ENCODE measurements at regions not wholly inside any gene's neighbourhood (a gene's known extent, or its start where the extent isn't known, plus 50 kb on each side); places are given as distances from the start of the nearest gene placed in this dataset.

DNA sequence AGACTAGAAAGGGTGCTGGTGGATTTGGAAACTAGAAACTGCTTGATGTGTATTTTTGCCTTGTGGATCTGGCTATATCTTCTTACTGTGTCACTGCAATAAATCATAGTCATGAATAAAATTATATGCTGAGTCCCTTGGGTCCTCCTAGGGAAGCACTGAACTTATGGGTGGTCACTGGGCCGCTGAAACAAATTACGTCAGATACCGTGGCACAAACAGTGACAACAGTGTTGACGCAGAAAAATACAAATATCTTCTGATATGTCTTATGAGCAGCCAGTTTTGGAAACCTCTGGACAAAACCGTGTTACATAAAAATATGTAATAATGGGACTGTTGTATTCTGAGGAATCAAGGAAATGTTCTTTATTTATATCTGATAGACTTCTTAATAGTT is 260.1 kb upstream of the SORCS1 start:
- no peak for TF ChIP-seq CTCF (IDR thresholded peaks at IDR 0.05)
- Histone ChIP-seq H3K27ac (no peak overlapping the region), H3K4me3 (no peak overlapping the region)
- DNase-seq (ENCODE audit: low spot score) = no peak

GRCh38 chr10:107423903-107424302 is 259.4 kb upstream of the SORCS1 start:
- H3K27ac ChIP-seq = no peak overlapping the region
- DNase-seq (ENCODE audit: low spot score) = no peak
- no peak overlapping the region for H3K4me3 ChIP-seq
- TF ChIP-seq CTCF (IDR thresholded peaks at IDR 0.05) = no peak

GRCh38 chr10:107422681-107423080 is 258.2 kb upstream of the SORCS1 start:
- H3K4me3 ChIP-seq = no peak overlapping the region
- no peak for TF ChIP-seq CTCF (IDR thresholded peaks at IDR 0.05)
- no peak for DNase-seq (ENCODE audit: low spot score)
- H3K27ac ChIP-seq = no peak overlapping the region

DNA sequence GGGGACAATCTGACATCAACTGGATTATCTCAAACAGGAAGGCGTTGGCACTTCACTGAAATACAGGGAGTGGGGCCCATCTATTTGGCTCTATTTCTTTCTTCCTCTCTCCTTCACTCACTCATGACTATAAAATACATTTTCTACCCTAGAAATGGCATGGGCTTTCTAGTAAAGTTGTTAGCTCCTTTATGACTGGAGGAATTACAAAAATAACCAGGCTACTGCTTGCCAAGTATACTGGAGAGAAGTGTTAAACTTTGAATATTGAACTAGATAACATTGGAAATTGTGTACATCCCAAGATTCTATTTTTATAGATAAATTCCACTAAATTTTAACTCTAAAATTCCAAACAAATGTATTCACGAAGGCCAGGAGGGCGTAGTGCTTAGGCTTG is 255.7 kb upstream of the SORCS1 start:
- DNase-seq (ENCODE audit: low spot score) = no peak
- H3K4me3 ChIP-seq = no peak overlapping the region
- no peak overlapping the region for H3K27ac ChIP-seq
- TF ChIP-seq CTCF (IDR thresholded peaks at IDR 0.05) = no peak

DNA sequence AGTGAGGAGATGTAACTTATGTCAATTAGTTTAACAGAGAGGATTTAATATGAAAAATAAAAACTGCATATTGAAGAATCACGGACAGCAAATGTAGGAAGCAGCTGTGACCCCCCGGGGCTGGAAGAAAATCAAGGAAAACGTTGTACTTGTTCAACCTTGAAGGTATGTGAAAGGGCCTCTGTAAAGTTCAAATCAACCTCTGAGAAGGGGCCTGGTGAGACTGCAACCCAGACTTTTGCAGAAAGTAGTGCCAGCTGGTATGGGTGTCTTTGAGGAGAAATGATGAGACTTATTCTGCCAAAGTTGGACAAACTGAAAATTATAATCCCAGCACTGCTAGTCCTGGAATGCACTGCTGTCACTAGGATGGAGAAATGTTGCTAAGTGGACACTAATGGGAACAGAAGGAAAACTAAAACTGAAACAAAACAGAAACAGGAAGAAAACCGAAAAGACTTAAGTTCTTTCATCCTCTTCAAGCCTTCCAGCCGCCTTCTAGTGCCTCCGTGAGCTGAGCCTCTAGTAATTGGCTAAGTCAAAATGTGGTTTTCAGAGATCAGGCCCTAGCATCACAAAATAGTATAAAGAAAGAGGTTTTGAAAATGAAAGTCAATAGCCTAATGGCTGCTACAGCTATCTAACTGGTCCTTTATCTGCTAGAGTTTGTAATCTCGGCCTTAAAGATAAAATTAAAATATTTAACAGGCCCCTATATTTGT is 253.7 kb upstream of the SORCS1 start:
- no peak for DNase-seq (ENCODE audit: low spot score)
- Histone ChIP-seq H3K27ac (no peak overlapping the region), H3K4me3 (no peak overlapping the region)
- no peak for TF ChIP-seq CTCF (IDR thresholded peaks at IDR 0.05)

DNA sequence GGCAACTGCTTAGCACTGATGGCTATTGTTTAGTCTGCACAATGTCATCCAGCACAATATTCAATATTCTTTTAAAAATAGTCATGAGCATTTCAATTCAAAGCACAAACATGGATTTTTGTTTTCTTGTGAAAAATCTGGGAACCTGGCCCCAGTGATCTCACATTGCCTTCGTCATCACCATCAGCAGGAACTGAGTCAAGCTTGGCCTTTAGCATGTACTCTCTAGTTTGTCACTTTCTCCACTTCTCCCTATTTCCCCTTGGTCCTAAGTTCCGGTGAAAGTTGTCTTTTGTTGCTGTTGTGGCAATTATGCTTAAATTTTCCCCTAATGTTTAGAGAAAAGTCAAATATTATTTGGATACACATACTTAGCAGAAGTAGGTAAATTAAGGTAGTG is 252.9 kb upstream of the SORCS1 start:
- TF ChIP-seq CTCF (IDR thresholded peaks at IDR 0.05) = no peak
- Histone ChIP-seq H3K4me3 (no peak overlapping the region), H3K27ac (no peak overlapping the region)
- no peak for DNase-seq (ENCODE audit: low spot score)

- no peak overlapping the region for H3K4me3 ChIP-seq
- no peak for TF ChIP-seq CTCF (IDR thresholded peaks at IDR 0.05)
- H3K27ac ChIP-seq = no peak overlapping the region
- no peak for DNase-seq (ENCODE audit: low spot score)
Observed at GRCh38 chr10:107415446-107415845, 250.9 kb upstream of the SORCS1 start.
